OCI-LY3 (cell line): ENCODE measurements at regions not wholly inside any gene's neighbourhood (a gene's known extent, or its start where the extent isn't known, plus 50 kb on each side); places are given as distances from the start of the nearest gene placed in this dataset.

ENCODE experiments used
- CTCF ChIP-seq: fragments of 200-600, 300-600 bp; sonication (generic); IDR thresholded peaks from 2 replicates; pipeline ENCODE4 v1.5.1; 2014; ENCODE audit warnings: antibody characterized with exemption, low read length, low read depth
- EZH2phosphoT487 ChIP-seq: fragments of 200-600 bp; shearing (Covaris generic); IDR thresholded peaks from 2 replicates; pipeline ENCODE4 v1.6.1; 2018; ENCODE audit warnings: antibody characterized with exemption, mixed run types, low read depth

GRCh38 chr1:177425199-177425598 is 254.4 kb downstream of the BRINP2 start:
- no peak for TF ChIP-seq CTCF
- TF ChIP-seq EZH2phosphoT487 = no peak
